ENCODE measurements at regions not wholly inside any gene's neighbourhood (a gene's known extent, or its start where the extent isn't known, plus 50 kb on each side); places are given as distances from the start of the nearest gene placed in this dataset.

DNA sequence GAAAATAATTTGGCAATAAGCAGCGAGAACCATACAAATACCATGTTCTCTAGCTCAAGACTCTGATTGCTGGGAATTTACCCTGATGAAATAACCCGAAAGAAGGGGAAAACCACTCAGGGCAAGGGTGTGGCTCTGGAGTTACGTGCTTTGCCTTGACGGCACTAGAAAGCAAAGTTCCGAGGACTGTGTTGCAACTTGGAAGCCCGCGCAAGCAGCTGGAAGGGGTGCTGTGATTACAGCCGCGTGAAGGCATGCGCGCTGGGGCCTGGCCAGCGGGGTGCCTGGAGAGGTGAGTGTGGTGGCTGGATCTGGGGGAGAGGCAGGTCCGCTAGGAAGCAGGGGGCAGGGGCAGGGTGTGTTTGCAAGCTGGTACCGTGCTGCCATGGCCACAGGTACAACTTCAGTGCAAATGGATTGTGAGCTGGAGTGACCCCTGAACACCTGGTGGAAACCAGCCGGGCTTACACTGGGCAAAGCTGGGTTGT, 52.6 kb upstream of the CNOT6 start:
- no peak overlapping the region for H3K27ac ChIP-seq
- H3K9me3 ChIP-seq = peaks cover 0 to 31% (median 6%) of the 10 kb centered on the region in 12 donors
- intact Hi-C loops (cut with DNase I) = no loop called here
- no peak for TF ChIP-seq POLR2A (IDR thresholded peaks at IDR 0.05)
- TF ChIP-seq, protein P1, sequence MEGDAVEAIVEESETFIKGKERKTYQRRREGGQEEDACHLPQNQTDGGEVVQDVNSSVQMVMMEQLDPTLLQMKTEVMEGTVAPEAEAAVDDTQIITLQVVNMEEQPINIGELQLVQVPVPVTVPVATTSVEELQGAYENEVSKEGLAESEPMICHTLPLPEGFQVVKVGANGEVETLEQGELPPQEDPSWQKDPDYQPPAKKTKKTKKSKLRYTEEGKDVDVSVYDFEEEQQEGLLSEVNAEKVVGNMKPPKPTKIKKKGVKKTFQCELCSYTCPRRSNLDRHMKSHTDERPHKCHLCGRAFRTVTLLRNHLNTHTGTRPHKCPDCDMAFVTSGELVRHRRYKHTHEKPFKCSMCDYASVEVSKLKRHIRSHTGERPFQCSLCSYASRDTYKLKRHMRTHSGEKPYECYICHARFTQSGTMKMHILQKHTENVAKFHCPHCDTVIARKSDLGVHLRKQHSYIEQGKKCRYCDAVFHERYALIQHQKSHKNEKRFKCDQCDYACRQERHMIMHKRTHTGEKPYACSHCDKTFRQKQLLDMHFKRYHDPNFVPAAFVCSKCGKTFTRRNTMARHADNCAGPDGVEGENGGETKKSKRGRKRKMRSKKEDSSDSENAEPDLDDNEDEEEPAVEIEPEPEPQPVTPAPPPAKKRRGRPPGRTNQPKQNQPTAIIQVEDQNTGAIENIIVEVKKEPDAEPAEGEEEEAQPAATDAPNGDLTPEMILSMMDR (IDR thresholded peaks at IDR 0.05) = no peak
- no peak for DNase-seq
- WGBS, 4 donors = 57 to 74% (median 65%) methylated on average over 15 of the region's 15 CpGs
- ATAC-seq = no peak
- no peaks in the 10 kb centered on the region for H3K36me3 ChIP-seq
- H3K4me1 ChIP-seq = no peaks in the 10 kb centered on the region
- no peak overlapping the region for H3K4me3 ChIP-seq
- peaks cover 0 to 15% (median 0%) of the 10 kb centered on the region in 9 donors for H3K27me3 ChIP-seq
